Activated B cell treated with CpG ODN at 0.5 μM for 24 hours (primary cell): ENCODE measurements at regions not wholly inside any gene's neighbourhood (a gene's known extent, or its start where the extent isn't known, plus 50 kb on each side); places are given as distances from the start of the nearest gene placed in this dataset.

Experiments used
- ATAC-seq: fragments of 200-7000 bp; cut with Tn5 transposase; one replicate; pipeline ENCODE4 v1.10.0; 2021; ENCODE audit warnings: low read depth, mild to moderate bottlenecking, moderate library complexity
- CTCF ChIA-PET: fragments of 350-600 bp; sonication (Branson Sonifier 250); formaldehyde crosslinking; loops from one replicate; lab custom pipeline; 2021; ENCODE audit warnings: antibody characterized with exemption; lab: Charles Lee
- POLR2A ChIA-PET: fragments of 350-600 bp; sonication (Branson Sonifier 250); formaldehyde crosslinking; loops from one replicate; lab custom pipeline; 2021; ENCODE audit warnings: antibody characterized with exemption; lab: Charles Lee
- DNase-seq: peaks from one replicate; pipeline ENCODE4 v3.0.0; 2022
- H3K27ac Mint-ChIP-seq: one replicate; pipeline ENCODE4 v1.8.0; 2020; ENCODE audit warnings: mixed read lengths
- H3K27me3 Mint-ChIP-seq: one replicate; pipeline ENCODE4 v1.8.0; 2021; ENCODE audit warnings: mixed read lengths
- H3K36me3 Mint-ChIP-seq: one replicate; pipeline ENCODE4 v1.8.0; 2021; ENCODE audit warnings: low read depth, mixed read lengths
- H3K4me1 Mint-ChIP-seq: one replicate; pipeline ENCODE4 v1.8.0; 2021; ENCODE audit warnings: mixed read lengths
- H3K4me3 Mint-ChIP-seq: one replicate; pipeline ENCODE4 v1.8.0; 2020; ENCODE audit warnings: mild to moderate bottlenecking, mixed read lengths
- H3K9me3 Mint-ChIP-seq: one replicate; pipeline ENCODE4 v1.8.0; 2020; ENCODE audit warnings: mixed read lengths
- CTCF ChIP-seq: fragments of 200-600 bp; IDR thresholded peaks from one replicate; pipeline ENCODE4 v1.8.0; 2022; ENCODE audit warnings: antibody characterized with exemption, mild to moderate bottlenecking
- intact Hi-C: fragments of 100-400 bp; cut with micrococcal nuclease; formaldehyde crosslinking; loops from one replicate; pipeline ENCODE4 v1.15.1; 2024

- CTCF ChIA-PET = no interaction called here
- H3K27ac Mint-ChIP-seq = no peak overlapping the region
- peaks cover 2% of the 10 kb centered on the region for H3K9me3 Mint-ChIP-seq
- H3K4me1 Mint-ChIP-seq = no peaks in the 10 kb centered on the region
- H3K27me3 Mint-ChIP-seq = no peaks in the 10 kb centered on the region
- POLR2A ChIA-PET = no interaction called here
- H3K4me3 Mint-ChIP-seq = no peak overlapping the region
- TF ChIP-seq CTCF = no peak
- no peaks in the 10 kb centered on the region for H3K36me3 Mint-ChIP-seq
- DNase-seq (no peak), ATAC-seq (no peak)
- intact Hi-C loops = no loop called here
Observed at GRCh38 chr3:20669184-20669583, 483.2 kb upstream of the SGO1 start.

- DNase-seq (no peak), ATAC-seq (no peak)
- Mint-ChIP-seq H3K27ac (no peak overlapping the region), H3K36me3 (no peaks in the 10 kb centered on the region), H3K4me3 (no peak overlapping the region), H3K27me3 (no peaks in the 10 kb centered on the region), H3K9me3 (no peaks in the 10 kb centered on the region), H3K4me1 (no peaks in the 10 kb centered on the region)
- no peak for TF ChIP-seq CTCF
- intact Hi-C loops = no loop called here
- ChIA-PET CTCF (no interaction called here), POLR2A (no interaction called here)
Observed at GRCh38 chr3:20668411-20668810, 482.4 kb upstream of the SGO1 start.

GRCh38 chr3:20666091-20666490 lies 480.1 kb upstream of the SGO1 start:
- Mint-ChIP-seq H3K4me3 (no peak overlapping the region), H3K27ac (no peak overlapping the region), H3K4me1 (no peaks in the 10 kb centered on the region), H3K9me3 (no peaks in the 10 kb centered on the region), H3K36me3 (no peaks in the 10 kb centered on the region), H3K27me3 (no peaks in the 10 kb centered on the region)
- intact Hi-C loops = no loop called here
- CTCF ChIA-PET = no interaction called here
- no peak for DNase-seq
- TF ChIP-seq CTCF = no peak
- no peak for ATAC-seq
- POLR2A ChIA-PET = no interaction called here

- intact Hi-C loops = no loop called here
- Mint-ChIP-seq H3K9me3 (peaks cover 10% of the 10 kb centered on the region), H3K36me3 (no peaks in the 10 kb centered on the region), H3K4me1 (no peaks in the 10 kb centered on the region), H3K27ac (no peak overlapping the region), H3K4me3 (no peak overlapping the region), H3K27me3 (no peaks in the 10 kb centered on the region)
- no peak for TF ChIP-seq CTCF
- ChIA-PET CTCF (no interaction called here), POLR2A (no interaction called here)
- no peak for ATAC-seq
- no peak for DNase-seq
Observed at GRCh38 chr3:20658491-20658890, 472.5 kb upstream of the SGO1 start.

- intact Hi-C loops = no loop called here
Observed at GRCh38 chr3:20657560-20657959, 471.6 kb upstream of the SGO1 start.

More at GRCh38 chr3:20657560-20657959, 471.6 kb upstream of the SGO1 start:
- TF ChIP-seq CTCF = no peak
- CTCF ChIA-PET = no interaction called here
- Mint-ChIP-seq H3K9me3 (peaks cover 10% of the 10 kb centered on the region), H3K36me3 (no peaks in the 10 kb centered on the region), H3K4me3 (no peak overlapping the region), H3K4me1 (no peaks in the 10 kb centered on the region), H3K27me3 (no peaks in the 10 kb centered on the region), H3K27ac (no peak overlapping the region)
- POLR2A ChIA-PET = no interaction called here
- no peak for DNase-seq
- no peak for ATAC-seq
